MCF 10A (cell line): ENCODE measurements at regions not wholly inside any gene's neighbourhood (a gene's known extent, or its start where the extent isn't known, plus 50 kb on each side); places are given as distances from the start of the nearest gene placed in this dataset.

Source experiments
- BruUV-seq: library from RNA; stranded (reverse); fragments of 400-500 nt; replicated peaks from 2 replicates; lab custom pipeline; 2021; lab: Mats Ljungman, UMichigan
- CTCF ChIA-PET: fragments of 300-600 bp; sonication (Branson Sonifier 250); formaldehyde crosslinking; extraction: SDS; loops from one replicate; lab custom pipeline; 2021; ENCODE audit warnings: antibody characterized with exemption, inconsistent platforms; lab: Yijun Ruan, JAX
- POLR2A ChIA-PET: fragments of 300-600, 350-650 bp; sonication (Branson Sonifier 250); formaldehyde crosslinking; extraction: SDS; loops from one replicate; lab custom pipeline; 2020; ENCODE audit warnings: antibody characterized with exemption, inconsistent platforms; lab: Yijun Ruan, JAX
- DNase-seq: peaks from one replicate; pipeline ENCODE4 v3.0.0-alpha.2; 2018; ENCODE audit not compliant: unreplicated experiment
- H3K27ac Mint-ChIP-seq: one replicate; pipeline ENCODE4 v1.8.0; 2022; ENCODE audit warnings: mild to moderate bottlenecking, low read depth, mixed read lengths; ENCODE audit not compliant: unreplicated experiment
- H3K27me3 Mint-ChIP-seq: one replicate; pipeline ENCODE4 v1.8.0; 2022; ENCODE audit warnings: mixed read lengths; ENCODE audit not compliant: insufficient read depth, unreplicated experiment
- H3K36me3 Mint-ChIP-seq: one replicate; pipeline ENCODE4 v1.8.0; 2022; ENCODE audit warnings: mild to moderate bottlenecking, moderate library complexity, mixed read lengths; ENCODE audit not compliant: insufficient read depth, unreplicated experiment
- H3K4me1 Mint-ChIP-seq: one replicate; pipeline ENCODE4 v1.8.0; 2022; ENCODE audit warnings: mixed read lengths; ENCODE audit not compliant: insufficient read depth, unreplicated experiment
- H3K4me3 Mint-ChIP-seq: one replicate; pipeline ENCODE4 v1.8.0; 2022; ENCODE audit warnings: mild to moderate bottlenecking, moderate library complexity, mixed read lengths; ENCODE audit not compliant: unreplicated experiment
- H3K9me3 Mint-ChIP-seq: one replicate; pipeline ENCODE4 v1.8.0; 2022; ENCODE audit warnings: mixed read lengths; ENCODE audit not compliant: unreplicated experiment
- CTCF ChIP-seq: fragments of 200-600 bp; IDR thresholded peaks from one replicate; pipeline ENCODE4 v1.8.0; 2022; ENCODE audit warnings: antibody characterized with exemption, mild to moderate bottlenecking; ENCODE audit not compliant: unreplicated experiment
- intact Hi-C: fragments of 100-400 bp; cut with micrococcal nuclease; formaldehyde crosslinking; loops from 2 replicates; pipeline ENCODE4 v1.14.1; 2022

DNA sequence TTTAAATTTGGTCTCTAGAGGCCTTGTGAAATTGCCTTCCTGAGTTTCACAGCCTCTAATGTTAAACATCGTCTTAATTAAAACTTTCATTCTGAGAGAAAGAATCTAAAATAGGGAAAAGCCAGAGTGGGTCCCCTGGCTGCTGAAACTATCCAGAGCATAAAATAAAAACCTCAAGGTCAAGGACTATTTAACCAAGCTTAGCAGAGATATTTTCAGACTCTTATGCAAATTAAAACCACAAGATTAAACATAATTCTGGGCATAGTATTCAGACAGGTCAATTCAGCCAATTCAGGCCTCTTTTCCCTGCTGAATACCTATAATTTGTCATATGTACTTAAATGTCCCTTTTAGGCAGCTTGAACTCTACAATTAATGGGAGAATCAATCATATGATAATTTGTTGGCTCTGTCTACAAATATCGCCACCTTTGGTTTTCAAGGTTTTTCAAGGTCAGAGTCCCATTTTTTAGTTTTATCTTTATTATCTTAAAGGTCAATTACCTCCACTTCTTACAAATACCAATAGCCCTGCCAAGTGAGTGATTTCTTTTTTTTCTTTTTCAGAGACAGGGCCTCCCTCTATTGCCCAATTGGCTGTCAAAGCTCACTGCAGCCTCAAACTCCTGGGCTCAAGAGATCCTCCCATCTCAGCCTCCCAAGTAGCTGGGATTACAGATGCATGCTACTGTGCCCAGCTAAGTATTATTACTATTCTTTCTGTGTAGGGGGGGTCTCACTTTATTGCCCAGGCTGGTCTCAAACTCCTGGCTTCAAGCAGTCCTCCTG, 257.1 kb downstream of the PHLDA1 start:
- H3K36me3 Mint-ChIP-seq = no peaks in the 10 kb centered on the region
- H3K4me3 Mint-ChIP-seq = no peak overlapping the region
- no peaks in the 10 kb centered on the region for H3K9me3 Mint-ChIP-seq
- BruUV-seq = no TSS peak
- ChIA-PET CTCF (interaction anchor here (0.6 to 1.1 kb wide), 4 partner anchors 15 to 383 kb away, joined by 3 to 4 read pairs (median 3); no protein-coding TSS in a partner anchor), POLR2A (interaction anchor here (0.6 kb wide), 1 partner anchor 655 kb away, joined by 4 read pairs; no protein-coding TSS in a partner anchor)
- intact Hi-C loops = no loop called here
- H3K4me1 Mint-ChIP-seq = no peaks in the 10 kb centered on the region
- no peak overlapping the region for H3K27ac Mint-ChIP-seq
- H3K27me3 Mint-ChIP-seq = no peaks in the 10 kb centered on the region
- no peak for DNase-seq
- TF ChIP-seq CTCF = no peak

DNA sequence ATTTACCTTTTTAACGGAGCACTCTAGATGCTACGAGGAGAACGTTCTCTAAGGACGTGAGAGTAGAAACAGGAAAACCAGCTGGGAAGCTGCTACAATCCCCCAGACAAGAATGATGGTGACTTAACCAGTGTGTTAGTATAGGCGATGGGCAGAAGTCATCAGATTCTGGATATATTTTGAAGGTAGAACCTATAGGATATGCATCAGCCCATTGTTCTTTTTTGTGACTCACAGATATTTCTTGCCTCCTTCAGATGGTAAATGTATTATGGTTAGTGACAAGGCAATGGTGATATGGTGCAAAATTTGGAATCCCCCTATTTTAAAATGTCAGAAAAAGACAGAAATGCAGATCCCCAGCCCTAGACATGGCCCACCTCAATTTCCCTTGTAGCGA, 258.2 kb downstream of the PHLDA1 start:
- Mint-ChIP-seq H3K9me3 (no peaks in the 10 kb centered on the region), H3K36me3 (no peaks in the 10 kb centered on the region), H3K27ac (no peak overlapping the region), H3K4me1 (no peaks in the 10 kb centered on the region), H3K27me3 (no peaks in the 10 kb centered on the region), H3K4me3 (no peak overlapping the region)
- BruUV-seq = no TSS peak
- CTCF ChIA-PET = no interaction called here
- TF ChIP-seq CTCF = no peak
- intact Hi-C loops = no loop called here
- no peak for DNase-seq
- POLR2A ChIA-PET = no interaction called here

DNA sequence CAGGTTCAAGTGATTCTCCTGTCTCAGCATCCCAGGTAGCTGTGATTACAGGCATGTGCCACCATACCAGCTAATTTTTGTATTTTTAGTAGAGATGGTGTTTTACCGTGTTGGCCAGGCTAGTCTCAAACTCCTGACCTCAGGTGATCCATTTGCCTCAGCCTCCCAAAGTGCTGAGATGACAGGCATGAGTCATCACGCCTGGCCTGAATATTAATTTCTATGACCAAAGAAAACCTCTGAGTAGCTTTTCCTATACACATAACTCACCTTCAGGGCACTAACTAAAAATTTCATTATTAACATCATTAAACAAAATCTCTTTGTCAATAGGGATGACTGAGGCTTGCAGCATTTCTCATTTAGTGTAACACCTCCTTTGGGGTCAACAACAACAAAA, 259.6 kb upstream of the KRR1 start:
- no peaks in the 10 kb centered on the region for H3K27me3 Mint-ChIP-seq
- H3K9me3 Mint-ChIP-seq = no peaks in the 10 kb centered on the region
- no peak overlapping the region for H3K4me3 Mint-ChIP-seq
- H3K4me1 Mint-ChIP-seq = peaks cover 7% of the 10 kb centered on the region
- POLR2A ChIA-PET = no interaction called here
- DNase-seq = no peak
- no TSS peak for BruUV-seq
- H3K36me3 Mint-ChIP-seq = no peaks in the 10 kb centered on the region
- CTCF ChIA-PET = no interaction called here
- intact Hi-C loops = no loop called here
- no peak overlapping the region for H3K27ac Mint-ChIP-seq
- no peak for TF ChIP-seq CTCF

- Mint-ChIP-seq H3K4me3 (no peak overlapping the region), H3K4me1 (peaks cover 11% of the 10 kb centered on the region), H3K27me3 (no peaks in the 10 kb centered on the region), H3K36me3 (no peaks in the 10 kb centered on the region), H3K27ac (no peak overlapping the region), H3K9me3 (no peaks in the 10 kb centered on the region)
- no peak for DNase-seq
- BruUV-seq = no TSS peak
- POLR2A ChIA-PET = interaction anchor here (0.8 to 1.1 kb wide), 2 partner anchors 9 to 30 kb away, joined by 3 to 6 read pairs; no protein-coding TSS in a partner anchor
- CTCF ChIA-PET = interaction anchor here (0.9 to 1.3 kb wide), 4 partner anchors 9 to 241 kb away, joined by 3 read pairs; no protein-coding TSS in a partner anchor
- no peak for TF ChIP-seq CTCF
- intact Hi-C loops = no loop called here
These were observed 256.5 kb upstream of the KRR1 start for GRCh38 chr12:75767957-75768356.
